ENCODE measurements at regions not wholly inside any gene's neighbourhood (a gene's known extent, or its start where the extent isn't known, plus 50 kb on each side); places are given as distances from the start of the nearest gene placed in this dataset.
A peak's percentile ranks its signal among the peaks of the same experiment; 100 is the strongest.

DNA sequence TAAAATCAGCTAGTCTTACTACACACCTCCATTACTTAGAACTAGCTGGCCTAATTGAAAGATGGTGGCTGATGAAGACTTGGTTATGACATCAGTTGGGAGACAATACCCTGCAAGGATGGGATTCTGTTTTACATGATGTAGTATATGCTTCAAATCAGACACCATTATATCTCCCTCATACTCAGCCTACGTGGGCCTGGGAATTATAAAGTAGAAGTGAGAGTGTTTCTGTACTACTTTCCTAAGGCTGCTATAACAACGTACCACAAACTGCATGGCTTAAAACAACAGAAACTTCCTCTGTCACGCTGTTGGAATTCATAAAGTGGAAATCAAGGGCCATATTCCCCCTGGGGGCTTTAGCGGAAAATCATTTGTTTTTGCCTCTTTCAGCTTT is 190.4 kb downstream of the PAH start:
- in situ Hi-C loops (cut with HindIII; ENCODE audit: low pct_ligation_motif_present, low sequenced_read_pairs) = no loop called here
- TF ChIP-seq, protein P1, sequence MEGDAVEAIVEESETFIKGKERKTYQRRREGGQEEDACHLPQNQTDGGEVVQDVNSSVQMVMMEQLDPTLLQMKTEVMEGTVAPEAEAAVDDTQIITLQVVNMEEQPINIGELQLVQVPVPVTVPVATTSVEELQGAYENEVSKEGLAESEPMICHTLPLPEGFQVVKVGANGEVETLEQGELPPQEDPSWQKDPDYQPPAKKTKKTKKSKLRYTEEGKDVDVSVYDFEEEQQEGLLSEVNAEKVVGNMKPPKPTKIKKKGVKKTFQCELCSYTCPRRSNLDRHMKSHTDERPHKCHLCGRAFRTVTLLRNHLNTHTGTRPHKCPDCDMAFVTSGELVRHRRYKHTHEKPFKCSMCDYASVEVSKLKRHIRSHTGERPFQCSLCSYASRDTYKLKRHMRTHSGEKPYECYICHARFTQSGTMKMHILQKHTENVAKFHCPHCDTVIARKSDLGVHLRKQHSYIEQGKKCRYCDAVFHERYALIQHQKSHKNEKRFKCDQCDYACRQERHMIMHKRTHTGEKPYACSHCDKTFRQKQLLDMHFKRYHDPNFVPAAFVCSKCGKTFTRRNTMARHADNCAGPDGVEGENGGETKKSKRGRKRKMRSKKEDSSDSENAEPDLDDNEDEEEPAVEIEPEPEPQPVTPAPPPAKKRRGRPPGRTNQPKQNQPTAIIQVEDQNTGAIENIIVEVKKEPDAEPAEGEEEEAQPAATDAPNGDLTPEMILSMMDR (IDR thresholded peaks at IDR 0.05; ENCODE audit: low read depth, low read length, missing control alignments) = no peak
- H3K4me3 ChIP-seq (ENCODE audit: low read depth, low read length) = no peak overlapping the region
- H3K36me3 ChIP-seq (replicated peaks) = no peaks in the 10 kb centered on the region
- DNase-seq = peak; percentile 45
- no peak overlapping the region for H3K27ac ChIP-seq
- H3K27me3 ChIP-seq (replicated peaks) = no peaks in the 10 kb centered on the region

DNA sequence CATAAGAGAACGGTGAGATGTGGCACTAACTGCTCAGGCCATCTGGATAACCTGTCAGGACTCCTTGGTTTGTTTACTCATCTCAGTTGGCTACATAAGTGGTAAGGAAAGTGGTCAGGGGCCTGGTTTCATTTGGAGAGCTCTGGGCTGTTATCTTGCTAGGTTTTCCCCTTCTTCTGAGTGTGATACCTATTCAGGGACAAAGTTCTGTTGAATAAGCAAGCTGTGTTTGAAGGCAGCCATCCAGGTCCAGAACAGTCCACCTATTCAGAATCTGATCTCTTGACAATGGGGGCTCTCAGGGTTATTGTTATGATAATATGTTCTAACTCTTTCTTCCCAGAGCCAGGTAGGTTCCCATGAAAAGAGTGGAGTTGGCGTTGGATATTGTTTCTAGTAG is 194.9 kb downstream of the PAH start:
- Histone ChIP-seq H3K27ac (no peak overlapping the region), H3K4me3 (ENCODE audit: low read depth, low read length) (no peak overlapping the region), H3K36me3 (replicated peaks) (no peaks in the 10 kb centered on the region), H3K27me3 (replicated peaks) (no peaks in the 10 kb centered on the region)
- TF ChIP-seq, protein P1 (IDR thresholded peaks at IDR 0.05; ENCODE audit: low read depth, low read length, missing control alignments) = no peak
- no peak for DNase-seq
- in situ Hi-C loops (cut with HindIII; ENCODE audit: low pct_ligation_motif_present, low sequenced_read_pairs) = no loop called here

DNA sequence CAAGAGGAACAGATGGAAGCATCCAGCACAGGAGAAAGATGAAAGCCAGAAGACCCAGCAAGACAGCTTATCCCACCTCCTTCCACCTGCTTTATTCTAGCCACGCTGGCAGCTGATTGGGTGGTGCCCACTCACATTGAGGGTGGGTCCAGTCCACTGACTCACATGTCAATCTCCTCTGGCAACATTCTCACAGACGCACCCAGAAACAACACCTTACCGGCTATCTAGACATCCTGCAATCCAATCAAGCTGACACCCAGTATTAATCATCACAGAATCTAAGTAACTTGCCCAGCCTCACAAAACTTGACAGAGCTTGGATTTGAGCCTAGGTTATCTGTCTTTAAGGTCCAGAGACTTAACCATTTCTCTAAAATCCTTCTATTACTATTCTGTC is 208.9 kb downstream of the PAH start:
- TF ChIP-seq, protein P1 (IDR thresholded peaks at IDR 0.05; ENCODE audit: low read depth, low read length, missing control alignments) = no peak
- in situ Hi-C loops (cut with HindIII; ENCODE audit: low pct_ligation_motif_present, low sequenced_read_pairs) = no loop called here
- DNase-seq = no peak
- Histone ChIP-seq H3K36me3 (replicated peaks) (no peaks in the 10 kb centered on the region), H3K4me3 (ENCODE audit: low read depth, low read length) (no peak overlapping the region), H3K27me3 (replicated peaks) (no peaks in the 10 kb centered on the region), H3K27ac (no peak overlapping the region)

DNA sequence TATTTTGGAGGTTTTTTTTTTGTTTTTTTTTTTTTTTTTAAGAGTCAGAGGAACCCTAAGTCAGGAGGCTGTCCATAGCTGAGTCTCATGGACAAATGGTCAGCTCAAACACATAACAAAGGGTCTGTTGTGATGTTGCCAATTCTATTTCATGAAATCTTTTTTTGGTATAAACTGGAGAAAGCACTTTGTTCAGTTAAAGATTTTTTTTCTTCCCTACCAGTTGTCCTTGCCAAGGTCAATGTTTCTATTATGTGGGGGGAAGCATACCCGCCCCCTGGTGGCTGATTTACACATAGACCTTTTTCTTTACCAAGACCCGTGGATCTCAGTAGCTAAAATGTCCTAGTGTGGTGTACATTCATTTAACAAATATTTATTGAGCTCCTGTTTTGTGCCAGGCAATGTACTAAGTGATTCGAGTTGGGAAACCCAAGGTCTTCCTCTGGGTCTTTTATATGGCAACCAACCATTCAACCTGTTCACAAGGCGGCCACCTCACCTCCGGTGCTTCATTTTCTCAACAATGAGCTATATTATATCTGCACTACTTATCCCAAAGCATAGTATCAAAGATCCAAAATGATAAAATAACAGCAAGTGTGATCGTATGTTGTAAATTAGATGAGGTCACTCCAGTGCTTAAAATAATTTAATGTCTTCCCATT is 214.5 kb downstream of the PAH start:
- peak; percentile 66 for DNase-seq
- H3K27ac ChIP-seq = no peak overlapping the region
- H3K36me3 ChIP-seq (replicated peaks) = no peaks in the 10 kb centered on the region
- no peaks in the 10 kb centered on the region for H3K27me3 ChIP-seq (replicated peaks)
- in situ Hi-C loops (cut with HindIII; ENCODE audit: low pct_ligation_motif_present, low sequenced_read_pairs) = no loop called here
- no peak overlapping the region for H3K4me3 ChIP-seq (ENCODE audit: low read depth, low read length)
- TF ChIP-seq, protein P1 (IDR thresholded peaks at IDR 0.05; ENCODE audit: low read depth, low read length, missing control alignments) = peak; percentile 72

DNA sequence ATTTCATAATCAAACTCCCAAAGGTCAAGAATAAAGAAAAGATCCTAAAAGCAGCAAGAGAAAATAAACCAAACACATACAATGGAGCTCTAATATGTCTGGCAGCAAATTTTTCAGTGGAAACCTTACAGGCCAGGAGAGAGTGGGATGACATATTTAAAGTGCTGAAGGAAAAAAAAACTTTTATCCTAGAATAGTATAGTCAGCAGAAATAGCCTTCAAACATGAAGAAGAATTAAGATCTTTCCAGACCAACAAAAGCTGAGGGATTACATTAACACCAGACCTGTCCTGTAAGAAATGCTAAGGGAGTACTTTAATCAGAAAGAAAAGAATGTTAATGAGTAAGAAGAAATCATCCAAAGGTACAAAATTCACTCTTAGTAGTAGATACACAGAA is 215.7 kb upstream of the IGF1 start:
- TF ChIP-seq, protein P1 (IDR thresholded peaks at IDR 0.05; ENCODE audit: low read depth, low read length, missing control alignments) = no peak
- in situ Hi-C loops (cut with HindIII; ENCODE audit: low pct_ligation_motif_present, low sequenced_read_pairs) = no loop called here
- Histone ChIP-seq H3K27me3 (replicated peaks) (no peaks in the 10 kb centered on the region), H3K4me3 (ENCODE audit: low read depth, low read length) (no peak overlapping the region), H3K27ac (no peak overlapping the region), H3K36me3 (replicated peaks) (no peaks in the 10 kb centered on the region)
- no peak for DNase-seq

DNA sequence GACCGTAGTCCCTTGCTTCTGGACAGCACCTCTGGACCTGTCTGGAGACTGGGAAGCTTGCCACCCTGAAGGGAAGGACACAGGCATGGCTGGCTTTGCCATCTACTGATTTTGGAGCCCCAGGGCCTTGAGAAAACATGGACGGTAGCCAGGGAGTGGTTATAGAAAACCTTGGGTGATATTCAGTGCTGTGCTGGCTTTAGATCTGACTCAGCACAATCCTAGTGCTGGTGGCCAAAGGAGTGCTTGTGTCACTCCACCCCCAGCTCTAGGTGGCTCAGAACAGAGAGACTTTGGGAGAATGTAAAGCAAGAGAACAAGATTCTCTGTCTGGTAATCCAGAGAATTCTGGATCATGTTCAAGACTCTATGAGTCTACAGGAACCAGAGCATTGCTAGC is 214.5 kb upstream of the IGF1 start:
- no peak for DNase-seq
- Histone ChIP-seq H3K27me3 (replicated peaks) (no peaks in the 10 kb centered on the region), H3K36me3 (replicated peaks) (no peaks in the 10 kb centered on the region), H3K4me3 (ENCODE audit: low read depth, low read length) (no peak overlapping the region), H3K27ac (no peak overlapping the region)
- TF ChIP-seq, protein P1 (IDR thresholded peaks at IDR 0.05; ENCODE audit: low read depth, low read length, missing control alignments) = no peak
- in situ Hi-C loops (cut with HindIII; ENCODE audit: low pct_ligation_motif_present, low sequenced_read_pairs) = no loop called here

Data from brain microvascular endothelial cell (primary cell).